Renal cortical epithelial cell (primary cell): ENCODE measurements at regions not wholly inside any gene's neighbourhood (a gene's known extent, or its start where the extent isn't known, plus 50 kb on each side); places are given as distances from the start of the nearest gene placed in this dataset.

Experiments
- DNase-seq: peaks from one replicate; pipeline ENCODE4 v3.0.0-alpha.2; 2011; ENCODE audit warnings: low read depth

GRCh38 chr16:85359147-85359822 is 247.0 kb upstream of the CIBAR2 start:
- no peak for DNase-seq

- no peak for DNase-seq
Observed at GRCh38 chr16:85360323-85361277, 248.3 kb upstream of the CIBAR2 start.

- DNase-seq = no peak
Observed at GRCh38 chr16:85361441-85362118, 249.3 kb upstream of the CIBAR2 start.

GRCh38 chr16:85362443-85362842 is 250.2 kb upstream of the CIBAR2 start:
- DNase-seq = no peak

- DNase-seq = no peak
Observed at GRCh38 chr16:85363427-85363826, 249.7 kb upstream of the GSE1 start.

GRCh38 chr16:85363881-85364280 is 249.2 kb upstream of the GSE1 start:
- no peak for DNase-seq

GRCh38 chr16:85364323-85365040 is 248.6 kb upstream of the GSE1 start:
- no peak for DNase-seq

GRCh38 chr16:85365120-85365519 is 248.0 kb upstream of the GSE1 start:
- DNase-seq = no peak

- DNase-seq = no peak
Observed at GRCh38 chr16:85366031-85366763, 246.9 kb upstream of the GSE1 start.

- no peak for DNase-seq
Observed at GRCh38 chr16:85367485-85367884, 245.6 kb upstream of the GSE1 start.

- no peak for DNase-seq
Observed at GRCh38 chr16:85369060-85369459, 244.1 kb upstream of the GSE1 start.

- no peak for DNase-seq
Observed at GRCh38 chr16:85369741-85370528, 243.2 kb upstream of the GSE1 start.

GRCh38 chr16:85370543-85370880 is 242.6 kb upstream of the GSE1 start:
- DNase-seq = no peak

- DNase-seq = no peak
Observed at GRCh38 chr16:85370881-85371651, 242.1 kb upstream of the GSE1 start.

GRCh38 chr16:85371948-85372347 is 241.2 kb upstream of the GSE1 start:
- no peak for DNase-seq

- peak; percentile 75 for DNase-seq
Observed at GRCh38 chr16:85372627-85373372, 240.3 kb upstream of the GSE1 start.

- no peak for DNase-seq
Observed at GRCh38 chr16:85373741-85374570, 239.2 kb upstream of the GSE1 start.

- DNase-seq = no peak
Observed at GRCh38 chr16:85374571-85374872, 238.6 kb upstream of the GSE1 start.
